HG03571 (cell line): ENCODE measurements at regions not wholly inside any gene's neighbourhood (a gene's known extent, or its start where the extent isn't known, plus 50 kb on each side); places are given as distances from the start of the nearest gene placed in this dataset.
A peak's percentile ranks its signal among the peaks of the same experiment; 100 is the strongest.

ENCODE experiments used
- ATAC-seq: cut with Tn5 transposase; IDR thresholded peaks from one replicate; pipeline ENCODE4 v1.9.1; 2021; ENCODE audit not compliant: unreplicated experiment

- ATAC-seq = no peak
These were observed 159.0 kb downstream of the NUP35 start for GRCh38 chr2:183283209-183283608.

- no peak for ATAC-seq
These were observed 160.4 kb downstream of the NUP35 start for GRCh38 chr2:183284606-183285005.

- ATAC-seq = no peak
These were observed 167.2 kb downstream of the NUP35 start for GRCh38 chr2:183291436-183291835.

- no peak for ATAC-seq
These were observed 167.8 kb downstream of the NUP35 start for GRCh38 chr2:183292028-183292427.

- no peak for ATAC-seq
These were observed 215.1 kb downstream of the NUP35 start for GRCh38 chr2:183339311-183339710.

GRCh38 chr2:183341057-183341456 lies 216.8 kb downstream of the NUP35 start:
- ATAC-seq = no peak

GRCh38 chr2:183347969-183348368 lies 223.7 kb downstream of the NUP35 start:
- no peak for ATAC-seq

- peak; percentile 66 for ATAC-seq
These were observed 224.2 kb downstream of the NUP35 start for GRCh38 chr2:183348492-183348891.

GRCh38 chr2:183349091-183349490 lies 224.8 kb downstream of the NUP35 start:
- no peak for ATAC-seq

GRCh38 chr2:183359867-183360266 lies 235.6 kb downstream of the NUP35 start:
- no peak for ATAC-seq

- no peak for ATAC-seq
These were observed 247.3 kb downstream of the NUP35 start for GRCh38 chr2:183371545-183371944.

GRCh38 chr2:183375821-183376220 lies 251.6 kb downstream of the NUP35 start:
- ATAC-seq = no peak

- no peak for ATAC-seq
These were observed 259.6 kb downstream of the NUP35 start for GRCh38 chr2:183383854-183384253.

- no peak for ATAC-seq
These were observed 265.4 kb downstream of the NUP35 start for GRCh38 chr2:183389546-183390080.

- ATAC-seq = no peak
These were observed 265.9 kb downstream of the NUP35 start for GRCh38 chr2:183390109-183390508.

GRCh38 chr2:183404392-183404791 lies 280.1 kb downstream of the NUP35 start:
- no peak for ATAC-seq

- no peak for ATAC-seq
These were observed 284.3 kb downstream of the NUP35 start for GRCh38 chr2:183408562-183408961.

GRCh38 chr2:183409662-183410061 lies 285.4 kb downstream of the NUP35 start:
- ATAC-seq = no peak

GRCh38 chr2:183416753-183417152 lies 292.5 kb downstream of the NUP35 start:
- ATAC-seq = no peak

- no peak for ATAC-seq
These were observed 302.6 kb downstream of the NUP35 start for GRCh38 chr2:183426825-183427224.

GRCh38 chr2:183427558-183427957 lies 303.3 kb downstream of the NUP35 start:
- no peak for ATAC-seq

GRCh38 chr2:183428881-183429280 lies 304.6 kb downstream of the NUP35 start:
- no peak for ATAC-seq

GRCh38 chr2:183438541-183438940 lies 314.3 kb downstream of the NUP35 start:
- ATAC-seq = no peak

GRCh38 chr2:183455056-183455455 lies 330.8 kb downstream of the NUP35 start:
- ATAC-seq = no peak
